Suprapubic skin (tissue), 4 donors: ENCODE measurements at regions not wholly inside any gene's neighbourhood (a gene's known extent, or its start where the extent isn't known, plus 50 kb on each side); places are given as distances from the start of the nearest gene placed in this dataset.

ENCODE experiments used
- DNase-seq, 2 donors: peaks; one replicate each; pipeline ENCODE4 v3.0.0-alpha.2; 2019; ENCODE audit warnings: low spot score in 2 of 2
- H3K27ac ChIP-seq: fragments of 200-600 bp; sonication (generic); one replicate; pipeline ENCODE4 v1.5.1; 2019
- H3K27me3 ChIP-seq: fragments of 200-600 bp; sonication (generic); one replicate; pipeline ENCODE4 v1.5.1; 2019
- H3K36me3 ChIP-seq: fragments of 200-600 bp; sonication (generic); one replicate; pipeline ENCODE4 v1.5.1; 2019
- H3K4me1 ChIP-seq: fragments of 200-600 bp; sonication (generic); one replicate; pipeline ENCODE4 v1.5.1; 2019
- H3K4me3 ChIP-seq: fragments of 200-600 bp; sonication (generic); one replicate; pipeline ENCODE4 v1.5.1; 2019; ENCODE audit warnings: mild to moderate bottlenecking
- H3K9me3 ChIP-seq: fragments of 200-600 bp; sonication (generic); one replicate; pipeline ENCODE4 v1.5.1; 2019
- EP300 ChIP-seq: sonication (generic); formaldehyde crosslinking; IDR thresholded peaks from one replicate; pipeline ENCODE4 v1.6.1; 2017; ENCODE audit warnings: antibody characterized with exemption
- POLR2A ChIP-seq, 2 donors: fragments of 450-650 bp; IDR thresholded peaks; one replicate each; pipeline ENCODE4 v1.6.1; 2017; ENCODE audit warnings: antibody characterized with exemption in 2 of 2, mild to moderate bottlenecking in 2 of 2, moderate library complexity in 2 of 2
- POLR2AphosphoS5 ChIP-seq, 3 donors: sonication (generic); formaldehyde crosslinking; IDR thresholded peaks; one replicate each; pipeline ENCODE4 v1.6.1; 2017; ENCODE audit warnings: antibody characterized with exemption in 3 of 3
- WGBS: methylation state at CpG from one replicate; pipeline ENCODE4 v1.1.5; 2018; 5-methylcytosine and 5-hydroxymethylcytosine counted together
- TF ChIP-seq, protein P1 (sequence below), 2 donors: fragments of 200-600 bp in 1 of 2; fragments of 450-650 bp in 1 of 2; sonication (generic) in 1 of 2; IDR thresholded peaks; one replicate each; pipeline ENCODE4 v1.5.1; 2016 to 2019; ENCODE audit warnings: antibody characterized with exemption in 2 of 2, mild to moderate bottlenecking in 1 of 2, moderate library complexity in 1 of 2

DNA sequence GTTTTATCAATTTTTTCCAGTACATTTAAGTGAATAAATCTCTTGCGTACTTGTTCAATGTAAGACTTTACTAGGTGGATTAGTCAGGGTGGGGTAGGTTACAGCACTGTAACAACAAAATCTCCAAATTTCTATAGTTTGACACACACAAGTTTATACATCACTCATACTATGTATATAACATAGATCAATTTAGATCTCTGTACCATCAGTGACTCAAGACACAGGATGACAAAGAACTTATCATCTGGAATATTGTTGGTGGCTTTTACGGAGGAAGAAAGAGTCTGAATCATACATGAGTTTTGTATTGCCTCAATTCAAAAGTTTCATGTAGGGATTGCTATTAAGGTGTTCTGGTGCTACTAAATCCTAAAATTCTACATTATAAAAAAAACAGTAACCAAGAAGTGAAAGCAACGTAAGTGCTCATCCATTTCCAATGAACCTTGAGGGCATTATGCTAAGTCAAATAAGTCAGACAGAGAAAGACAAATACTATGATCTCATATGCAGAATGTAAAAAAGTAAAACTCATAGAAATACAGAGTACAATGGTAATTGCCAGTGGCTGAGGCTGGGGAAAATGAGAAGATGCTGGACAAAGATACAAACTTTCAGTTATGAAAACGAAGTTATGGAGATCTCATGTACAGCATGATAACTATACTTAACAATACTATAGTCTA, 98.0 kb upstream of the DKK2 start:
- Histone ChIP-seq H3K36me3 (no peaks in the 10 kb centered on the region), H3K27ac (no peak overlapping the region), H3K27me3 (no peaks in the 10 kb centered on the region), H3K4me3 (no peak overlapping the region), H3K9me3 (no peaks in the 10 kb centered on the region), H3K4me1 (no peaks in the 10 kb centered on the region)
- DNase-seq, result no peak
- 85% methylated on average over 4 of the region's 4 CpGs for WGBS
- TF ChIP-seq POLR2AphosphoS5 (IDR thresholded peaks at IDR 0.05) (no peak), POLR2A (IDR thresholded peaks at IDR 0.05) (no peak)
- TF ChIP-seq, protein P1, sequence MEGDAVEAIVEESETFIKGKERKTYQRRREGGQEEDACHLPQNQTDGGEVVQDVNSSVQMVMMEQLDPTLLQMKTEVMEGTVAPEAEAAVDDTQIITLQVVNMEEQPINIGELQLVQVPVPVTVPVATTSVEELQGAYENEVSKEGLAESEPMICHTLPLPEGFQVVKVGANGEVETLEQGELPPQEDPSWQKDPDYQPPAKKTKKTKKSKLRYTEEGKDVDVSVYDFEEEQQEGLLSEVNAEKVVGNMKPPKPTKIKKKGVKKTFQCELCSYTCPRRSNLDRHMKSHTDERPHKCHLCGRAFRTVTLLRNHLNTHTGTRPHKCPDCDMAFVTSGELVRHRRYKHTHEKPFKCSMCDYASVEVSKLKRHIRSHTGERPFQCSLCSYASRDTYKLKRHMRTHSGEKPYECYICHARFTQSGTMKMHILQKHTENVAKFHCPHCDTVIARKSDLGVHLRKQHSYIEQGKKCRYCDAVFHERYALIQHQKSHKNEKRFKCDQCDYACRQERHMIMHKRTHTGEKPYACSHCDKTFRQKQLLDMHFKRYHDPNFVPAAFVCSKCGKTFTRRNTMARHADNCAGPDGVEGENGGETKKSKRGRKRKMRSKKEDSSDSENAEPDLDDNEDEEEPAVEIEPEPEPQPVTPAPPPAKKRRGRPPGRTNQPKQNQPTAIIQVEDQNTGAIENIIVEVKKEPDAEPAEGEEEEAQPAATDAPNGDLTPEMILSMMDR (IDR thresholded peaks at IDR 0.05), result no peak

DNA sequence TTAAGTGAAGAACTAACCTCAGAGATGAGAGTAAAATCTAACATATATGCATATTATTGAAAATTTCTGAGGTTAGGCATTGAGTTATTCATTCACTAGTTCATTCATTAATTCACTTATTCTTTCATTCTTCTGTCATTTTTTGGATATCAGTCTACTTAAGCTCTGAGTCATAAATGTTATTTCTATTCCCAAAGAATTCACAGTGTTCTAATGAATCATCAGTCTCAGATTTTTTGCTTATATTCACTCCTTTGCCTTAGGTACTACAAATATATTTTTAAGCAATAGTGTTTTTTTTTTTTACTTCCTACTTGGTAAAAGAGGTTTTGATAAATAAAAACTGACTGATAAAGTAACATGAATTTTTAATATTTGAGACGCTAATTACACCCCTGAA, 95.2 kb upstream of the DKK2 start:
- WGBS, result 88% methylated on average over 1 of the region's 1 CpG
- TF ChIP-seq EP300 (no peak), POLR2AphosphoS5 (IDR thresholded peaks at IDR 0.05) (no peak), POLR2A (IDR thresholded peaks at IDR 0.05) (no peak)
- TF ChIP-seq, protein P1 (IDR thresholded peaks at IDR 0.05), result no peak
- Histone ChIP-seq H3K4me1 (no peaks in the 10 kb centered on the region), H3K4me3 (no peak overlapping the region), H3K27me3 (no peaks in the 10 kb centered on the region), H3K36me3 (no peaks in the 10 kb centered on the region), H3K9me3 (no peaks in the 10 kb centered on the region), H3K27ac (no peak overlapping the region)
- DNase-seq, result no peak

GRCh38 chr4:107130157-107130556, 94.0 kb upstream of the DKK2 start:
- TF ChIP-seq, protein P1 (IDR thresholded peaks at IDR 0.05), result no peak
- TF ChIP-seq POLR2A (IDR thresholded peaks at IDR 0.05) (no peak), EP300 (no peak), POLR2AphosphoS5 (IDR thresholded peaks at IDR 0.05) (no peak)
- Histone ChIP-seq H3K9me3 (no peaks in the 10 kb centered on the region), H3K4me3 (no peak overlapping the region), H3K4me1 (no peaks in the 10 kb centered on the region), H3K36me3 (no peaks in the 10 kb centered on the region), H3K27me3 (no peaks in the 10 kb centered on the region), H3K27ac (no peak overlapping the region)
- WGBS, result 56% methylated on average over 3 of the region's 3 CpGs
- no peak for DNase-seq

DNA sequence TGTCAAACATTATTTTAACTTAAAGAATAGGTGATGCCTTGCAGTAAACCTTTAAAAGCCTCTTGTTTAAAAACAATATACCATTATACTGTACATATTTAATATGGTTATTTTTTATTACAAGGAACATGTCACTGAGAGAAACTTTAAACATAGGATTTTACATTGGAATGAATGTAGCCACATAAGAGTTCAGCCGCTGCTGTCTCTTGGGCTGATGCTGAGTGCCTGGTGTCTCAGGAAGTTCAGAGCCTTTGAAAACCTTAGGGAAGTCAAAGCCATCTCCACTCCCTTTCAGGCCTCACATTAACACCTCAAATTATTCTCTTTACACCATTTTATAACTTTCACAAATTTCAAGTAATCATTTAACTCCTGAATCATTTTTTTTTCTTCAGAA, 93.5 kb upstream of the DKK2 start:
- Histone ChIP-seq H3K4me1 (no peaks in the 10 kb centered on the region), H3K27me3 (no peaks in the 10 kb centered on the region), H3K9me3 (no peaks in the 10 kb centered on the region), H3K27ac (no peak overlapping the region), H3K4me3 (no peak overlapping the region), H3K36me3 (no peaks in the 10 kb centered on the region)
- 90% methylated on average over 1 of the region's 1 CpG for WGBS
- no peak for DNase-seq
- TF ChIP-seq POLR2AphosphoS5 (IDR thresholded peaks at IDR 0.05), result no peak
- no peak for TF ChIP-seq POLR2A (IDR thresholded peaks at IDR 0.05)
- TF ChIP-seq EP300, result no peak
- TF ChIP-seq, protein P1 (IDR thresholded peaks at IDR 0.05), result no peak

GRCh38 chr4:107129076-107129475, 93.0 kb upstream of the DKK2 start:
- no peak for DNase-seq
- H3K27ac ChIP-seq, result no peak overlapping the region
- no peaks in the 10 kb centered on the region for H3K36me3 ChIP-seq
- H3K9me3 ChIP-seq, result no peaks in the 10 kb centered on the region
- H3K27me3 ChIP-seq, result no peaks in the 10 kb centered on the region
- WGBS, result 47% methylated on average over 2 of the region's 2 CpGs
- TF ChIP-seq EP300 (no peak), POLR2A (IDR thresholded peaks at IDR 0.05) (no peak), POLR2AphosphoS5 (IDR thresholded peaks at IDR 0.05) (no peak)
- TF ChIP-seq, protein P1 (IDR thresholded peaks at IDR 0.05), result no peak
- H3K4me1 ChIP-seq, result no peaks in the 10 kb centered on the region
- no peak overlapping the region for H3K4me3 ChIP-seq
